Body of pancreas (tissue), 4 donors: ENCODE measurements at regions not wholly inside any gene's neighbourhood (a gene's known extent, or its start where the extent isn't known, plus 50 kb on each side); places are given as distances from the start of the nearest gene placed in this dataset. TPM values are rescaled to one million over a fixed set of nuclear protein-coding genes. Genes with fewer than 3 reads are reported as not detected.
"Not testable (repeated sequence)": the region's sequence is repeated elsewhere in the genome, so short reads cannot be mapped to it uniquely, and the experiment has no call there.

ENCODE experiments used
- ATAC-seq: fragments of 150-250 bp; one replicate; pipeline ENCODE4 v1.9.1; 2016
- DNase-seq, 4 donors: peaks; one replicate each; pipeline ENCODE4 v3.0.0-alpha.2; 2019
- H3K27ac ChIP-seq, 4 donors: fragments of 200-600 bp; sonication (generic); 1 replicate in 3 of 4; 2 replicates in 1 of 4; pipeline versions ENCODE4 v1.5.1 to v1.6.1; 2016 to 2019; ENCODE audit warnings: mild to moderate bottlenecking in 1 of 4, mixed read lengths in 1 of 4, moderate library complexity in 1 of 4
- H3K27me3 ChIP-seq, 2 donors: fragments of 200-600 bp; sonication (generic); one replicate each; pipeline ENCODE4 v1.6.0; 2016; ENCODE audit warnings: mild to moderate bottlenecking in 1 of 2
- H3K36me3 ChIP-seq, 2 donors: fragments of 200-600 bp; sonication (generic); replicated peaks in 1 of 2; 2 replicates each; pipeline ENCODE4 v1.5.1; 2016; ENCODE audit warnings: low read depth in 2 of 2; ENCODE audit not compliant: insufficient read depth in 1 of 2
- H3K4me1 ChIP-seq: fragments of 200-600 bp; sonication (generic); one replicate; pipeline ENCODE4 v1.6.0; 2016
- H3K4me3 ChIP-seq, 2 donors: fragments of 200-600 bp; sonication (generic); 1 replicate in 1 of 2; 2 replicates in 1 of 2; pipeline ENCODE4 v1.5.1; 2016 to 2019
- H3K9me3 ChIP-seq, 3 donors: fragments of 200-600 bp; sonication (generic); 1 replicate in 2 of 3; 2 replicates in 1 of 3; pipeline ENCODE4 v1.5.1; 2016
- POLR2A ChIP-seq, 3 donors: fragments of 450-650 bp; IDR thresholded peaks; one replicate each; pipeline ENCODE4 v1.6.1; 2016; ENCODE audit warnings: antibody characterized with exemption in 3 of 3, mild to moderate bottlenecking in 2 of 3
- WGBS, 2 donors: methylation state at CpG; one replicate each; pipeline ENCODE4 v1.1.5; 2017; 5-methylcytosine and 5-hydroxymethylcytosine counted together
- intact Hi-C: fragments of 100-400 bp; cut with DNase I; formaldehyde crosslinking; loops from one replicate; pipeline ENCODE4 v1.15.1; 2023
- microRNA-seq, 2 donors: library from miRNA; unstranded; fragments of <30 nt; microRNA quantifications; one replicate each; pipeline ENCODE4, GENCODE V29; 2016; ENCODE audit warnings: borderline number of aligned reads in 2 of 2, borderline replicate concordance in 2 of 2
- small RNA-seq: library from RNA; depleted of rRNA; stranded (forward); fragments of <200 nt; gene quantifications from one replicate; pipeline ENCODE3, GENCODE V24; 2016
- TF ChIP-seq, protein P1 (sequence below), 7 experiments: fragments of 450-650 bp in 4 of 7; fragments of 200-600 bp in 3 of 7; sonication (generic) in 3 of 7; IDR thresholded peaks; one replicate each; pipeline ENCODE4 v1.5.1; 2016 to 2019; ENCODE audit warnings: antibody characterized with exemption in 7 of 7

DNA sequence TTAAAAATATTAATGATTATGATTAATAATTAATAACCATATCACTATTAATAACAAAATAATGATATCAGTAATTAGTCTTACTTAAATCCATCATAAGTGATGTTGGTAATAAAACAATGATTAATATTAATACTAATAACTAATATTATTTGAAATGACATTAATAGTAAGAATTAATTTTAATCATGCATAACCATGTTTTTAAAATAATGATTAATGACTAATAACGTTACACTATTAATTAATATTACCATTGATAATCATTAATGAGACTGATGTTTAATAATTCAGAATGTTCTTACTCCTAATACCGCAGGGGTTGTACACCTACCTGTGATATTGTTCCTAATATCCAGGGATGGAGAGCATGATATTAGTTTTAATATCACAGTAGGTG is 53.4 kb upstream of the FRG2C start:
- 62 to 67% methylated on average over 2 of the region's 2 CpGs for WGBS, 2 donors

DNA sequence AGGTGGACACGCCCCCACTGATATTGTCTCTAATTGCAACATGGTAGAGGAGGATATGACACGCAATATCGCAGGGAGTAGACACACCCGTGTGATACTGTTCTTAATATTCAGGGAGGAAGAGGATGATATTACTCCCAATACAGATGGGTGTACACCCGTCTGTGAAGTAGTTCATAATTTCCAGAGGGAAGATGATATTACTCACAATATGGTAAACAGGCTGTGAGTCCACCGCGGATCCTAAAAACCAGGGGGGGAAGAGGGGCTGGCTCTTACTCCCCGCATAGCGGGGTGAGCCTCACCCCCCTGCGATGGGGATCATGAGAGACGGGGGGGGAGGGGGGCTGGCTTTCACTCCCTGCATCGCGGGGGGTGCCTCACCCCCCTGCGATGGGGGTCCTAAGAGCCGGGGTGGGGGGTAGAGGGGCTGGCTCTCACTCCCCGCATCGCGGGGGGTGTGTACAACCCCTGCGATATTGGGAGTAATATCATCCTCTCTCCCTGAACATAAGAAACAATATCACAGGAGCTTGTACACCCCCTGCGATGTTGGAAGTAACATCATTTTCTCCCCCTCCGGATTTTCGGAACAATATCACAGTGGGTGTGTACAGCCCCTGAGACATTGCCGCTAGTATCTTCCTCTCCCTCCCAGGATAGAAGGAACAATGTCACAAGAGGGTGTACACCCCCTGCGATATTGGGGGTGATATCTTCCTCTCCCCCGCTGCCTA is 52.2 kb upstream of the FRG2C start:
- H3K9me3 ChIP-seq, H3K27ac ChIP-seq, H3K4me1 ChIP-seq, H3K27me3 ChIP-seq, DNase-seq, ATAC-seq, H3K4me3 ChIP-seq, H3K36me3 ChIP-seq, intact Hi-C loops: not testable (repeated sequence)
- WGBS, 2 donors, result 46 to 53% methylated on average over 17 to 25 of the region's 25 CpGs

More for the DNA sequence above, 53.4 kb upstream of the FRG2C start:
- Histone ChIP-seq H3K27me3 (no peaks in the 10 kb centered on the region), H3K27ac (no peak overlapping the region), H3K9me3 (no peaks in the 10 kb centered on the region), H3K4me3 (no peak overlapping the region), H3K36me3 (no peaks in the 10 kb centered on the region), H3K4me1 (no peaks in the 10 kb centered on the region)
- DNase-seq, result no peak
- no peak for TF ChIP-seq POLR2A (IDR thresholded peaks at IDR 0.05)
- TF ChIP-seq, protein P1, sequence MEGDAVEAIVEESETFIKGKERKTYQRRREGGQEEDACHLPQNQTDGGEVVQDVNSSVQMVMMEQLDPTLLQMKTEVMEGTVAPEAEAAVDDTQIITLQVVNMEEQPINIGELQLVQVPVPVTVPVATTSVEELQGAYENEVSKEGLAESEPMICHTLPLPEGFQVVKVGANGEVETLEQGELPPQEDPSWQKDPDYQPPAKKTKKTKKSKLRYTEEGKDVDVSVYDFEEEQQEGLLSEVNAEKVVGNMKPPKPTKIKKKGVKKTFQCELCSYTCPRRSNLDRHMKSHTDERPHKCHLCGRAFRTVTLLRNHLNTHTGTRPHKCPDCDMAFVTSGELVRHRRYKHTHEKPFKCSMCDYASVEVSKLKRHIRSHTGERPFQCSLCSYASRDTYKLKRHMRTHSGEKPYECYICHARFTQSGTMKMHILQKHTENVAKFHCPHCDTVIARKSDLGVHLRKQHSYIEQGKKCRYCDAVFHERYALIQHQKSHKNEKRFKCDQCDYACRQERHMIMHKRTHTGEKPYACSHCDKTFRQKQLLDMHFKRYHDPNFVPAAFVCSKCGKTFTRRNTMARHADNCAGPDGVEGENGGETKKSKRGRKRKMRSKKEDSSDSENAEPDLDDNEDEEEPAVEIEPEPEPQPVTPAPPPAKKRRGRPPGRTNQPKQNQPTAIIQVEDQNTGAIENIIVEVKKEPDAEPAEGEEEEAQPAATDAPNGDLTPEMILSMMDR (IDR thresholded peaks at IDR 0.05), result no peak
- intact Hi-C loops, result no loop called here
- no peak for ATAC-seq

Small RNA genes lying in the stretch of these regions (microRNA-seq; reads per million reads assigned to microRNA genes)
- 0 reads per million in 2 donors for gene MIR4444-2

Small RNA genes lying in the stretch of these regions (small RNA-seq; reads per million reads assigned to genes)
- gene AC139453.1, result not detected
- gene LSP1P2, result not detected
- not detected for gene MIR4444-2
- not detected for gene RN7SL294P
- not detected for gene SNRPCP10
